Neural progenitor cell (in vitro differentiated cells): ENCODE measurements at regions not wholly inside any gene's neighbourhood (a gene's known extent, or its start where the extent isn't known, plus 50 kb on each side); places are given as distances from the start of the nearest gene placed in this dataset.

Source experiments
- DNase-seq: peaks from one replicate; pipeline ENCODE4 v3.0.0-alpha.2; 2016; ENCODE audit warnings: low spot score
- H2AFZ ChIP-seq: fragments of 200-600 bp; sonication (generic); replicated peaks from 2 replicates; pipeline ENCODE4 v1.6.1; 2016; ENCODE audit warnings: antibody characterized with exemption
- H3F3A ChIP-seq: fragments of 200-600 bp; sonication (generic); 2 replicates; pipeline ENCODE4 v1.6.1; 2016; ENCODE audit warnings: antibody characterized with exemption, low read depth
- H3K27ac ChIP-seq: fragments of 200-600 bp; sonication (generic); 2 replicates; pipeline ENCODE4 v1.5.1; 2016; ENCODE audit warnings: mild to moderate bottlenecking
- H3K27me3 ChIP-seq: fragments of 200-600 bp; sonication (generic); 2 replicates; pipeline ENCODE4 v1.6.1; 2016; ENCODE audit warnings: mild to moderate bottlenecking, moderate library complexity
- H3K36me3 ChIP-seq: fragments of 200-600 bp; sonication (generic); 2 replicates; pipeline ENCODE4 v1.5.1; 2016
- H3K4me1 ChIP-seq: fragments of 200-600 bp; sonication (generic); 2 replicates; pipeline ENCODE4 v1.6.1; 2016; ENCODE audit warnings: mixed run types
- H3K4me2 ChIP-seq: fragments of 200-600 bp; sonication (generic); 2 replicates; pipeline ENCODE4 v1.6.1; 2016
- H3K4me3 ChIP-seq: fragments of 200-600 bp; sonication (generic); 2 replicates; pipeline ENCODE4 v1.5.1; 2016
- H3K79me2 ChIP-seq: fragments of 200-600 bp; sonication (generic); 2 replicates; pipeline ENCODE4 v1.6.1; 2016; ENCODE audit warnings: low read depth
- H3K9ac ChIP-seq: fragments of 200-600 bp; sonication (generic); 2 replicates; pipeline ENCODE4 v1.6.1; 2016
- H3K9me3 ChIP-seq: fragments of 200-600 bp; sonication (generic); 2 replicates; pipeline ENCODE4 v1.5.1; 2016; ENCODE audit warnings: low read depth
- H4K20me1 ChIP-seq: fragments of 200-600 bp; sonication (generic); 2 replicates; pipeline ENCODE4 v1.6.1; 2016; ENCODE audit warnings: low read depth
- H3K27ac Mint-ChIP-seq: 3 replicates; pipeline ENCODE4 v1.8.0; 2021; ENCODE audit warnings: mixed read lengths
- H3K27me3 Mint-ChIP-seq: 2 replicates; pipeline ENCODE4 v1.8.0; 2022; ENCODE audit warnings: low read depth, mild to moderate bottlenecking, inconsistent platforms, moderate library complexity, mixed read lengths; ENCODE audit not compliant: insufficient read depth
- H3K36me3 Mint-ChIP-seq: 3 replicates; pipeline ENCODE4 v1.8.0; 2021; ENCODE audit warnings: mixed read lengths
- H3K4me1 Mint-ChIP-seq: 3 replicates; pipeline ENCODE4 v1.8.0; 2021; ENCODE audit warnings: mixed read lengths
- H3K4me3 Mint-ChIP-seq: 3 replicates; pipeline ENCODE4 v1.8.0; 2021; ENCODE audit warnings: mild to moderate bottlenecking, moderate library complexity, mixed read lengths
- H3K9me3 Mint-ChIP-seq: 3 replicates; pipeline ENCODE4 v1.8.0; 2020; ENCODE audit warnings: mixed read lengths
- CTCF ChIP-seq: fragments of 200-600 bp; sonication (generic); IDR thresholded peaks from 2 replicates; pipeline ENCODE4 v1.5.1; 2017; ENCODE audit warnings: antibody characterized with exemption, mild to moderate bottlenecking
- EZH2 ChIP-seq: fragments of 200-600 bp; sonication (generic); IDR thresholded peaks from 2 replicates; pipeline ENCODE4 v1.6.1; 2017; ENCODE audit warnings: antibody characterized with exemption, mild to moderate bottlenecking, moderate library complexity
- EZH2phosphoT487 ChIP-seq: fragments of 200-600 bp; sonication (generic); IDR thresholded peaks from 2 replicates; pipeline ENCODE4 v1.6.1; 2017; ENCODE audit warnings: antibody characterized with exemption

- no peak overlapping the region for H3K4me3 Mint-ChIP-seq
- peak; percentile 2 for DNase-seq
- peaks cover 23% of the 10 kb centered on the region for H3K4me1 ChIP-seq
- no peak overlapping the region for H3K4me3 ChIP-seq
- H3K4me2 ChIP-seq: no peak overlapping the region
- H3K9me3 Mint-ChIP-seq: peaks cover 3% of the 10 kb centered on the region
- H3F3A ChIP-seq: peaks cover 12% of the 10 kb centered on the region
- TF ChIP-seq EZH2phosphoT487 (no peak), CTCF (no peak), EZH2 (no peak)
- H4K20me1 ChIP-seq: no peaks in the 10 kb centered on the region
- no peak overlapping the region for H3K27ac ChIP-seq
- no peak overlapping the region for H2AFZ ChIP-seq
- peaks cover 18% of the 10 kb centered on the region for H3K4me1 Mint-ChIP-seq
- no peaks in the 10 kb centered on the region for H3K27me3 ChIP-seq
- H3K36me3 Mint-ChIP-seq: peaks cover 4% of the 10 kb centered on the region
- no peaks in the 10 kb centered on the region for H3K27me3 Mint-ChIP-seq
- no peak overlapping the region for H3K9ac ChIP-seq
- no peaks in the 10 kb centered on the region for H3K9me3 ChIP-seq
- no peaks in the 10 kb centered on the region for H3K79me2 ChIP-seq
- H3K36me3 ChIP-seq: no peaks in the 10 kb centered on the region
- no peak overlapping the region for H3K27ac Mint-ChIP-seq
Measured at GRCh38 chr18:61706276-61706915, 186.4 kb downstream of the RNF152 start.

- Histone ChIP-seq H4K20me1 (no peaks in the 10 kb centered on the region), H3K27ac (no peak overlapping the region), H3F3A (peaks cover 8% of the 10 kb centered on the region), H3K27me3 (no peaks in the 10 kb centered on the region), H3K4me1 (peaks cover 23% of the 10 kb centered on the region), H3K79me2 (no peaks in the 10 kb centered on the region), H3K4me3 (no peak overlapping the region), H3K9me3 (no peaks in the 10 kb centered on the region), H3K36me3 (no peaks in the 10 kb centered on the region), H2AFZ (no peak overlapping the region), H3K4me2 (no peak overlapping the region), H3K9ac (no peak overlapping the region)
- TF ChIP-seq EZH2phosphoT487 (no peak), CTCF (no peak), EZH2 (no peak)
- Mint-ChIP-seq H3K27me3 (no peaks in the 10 kb centered on the region), H3K4me3 (no peak overlapping the region), H3K27ac (no peak overlapping the region), H3K4me1 (peaks cover 18% of the 10 kb centered on the region), H3K36me3 (peaks cover 4% of the 10 kb centered on the region), H3K9me3 (peaks cover 4% of the 10 kb centered on the region)
- DNase-seq: no peak
Measured at GRCh38 chr18:61703508-61703907, 189.3 kb downstream of the RNF152 start.

- Histone ChIP-seq H3K36me3 (no peaks in the 10 kb centered on the region), H2AFZ (no peak overlapping the region), H3K9me3 (no peaks in the 10 kb centered on the region), H3F3A (peaks cover 14% of the 10 kb centered on the region), H3K27me3 (no peaks in the 10 kb centered on the region), H3K4me1 (peaks cover 23% of the 10 kb centered on the region), H4K20me1 (no peaks in the 10 kb centered on the region), H3K27ac (no peak overlapping the region), H3K4me2 (no peak overlapping the region), H3K9ac (no peak overlapping the region), H3K4me3 (no peak overlapping the region), H3K79me2 (no peaks in the 10 kb centered on the region)
- Mint-ChIP-seq H3K9me3 (peaks cover 4% of the 10 kb centered on the region), H3K36me3 (peaks cover 4% of the 10 kb centered on the region), H3K27ac (no peak overlapping the region), H3K4me3 (no peak overlapping the region), H3K27me3 (no peaks in the 10 kb centered on the region), H3K4me1 (peaks cover 11% of the 10 kb centered on the region)
- no peak for DNase-seq
- TF ChIP-seq CTCF (no peak), EZH2phosphoT487 (no peak), EZH2 (no peak)
Measured at GRCh38 chr18:61702007-61702406, 190.8 kb downstream of the RNF152 start.
